Sigmoid colon (tissue), 4 donors: ENCODE measurements at regions not wholly inside any gene's neighbourhood (a gene's known extent, or its start where the extent isn't known, plus 50 kb on each side); places are given as distances from the start of the nearest gene placed in this dataset.

ENCODE experiments used
- CTCF ChIP-seq, 4 experiments: fragments of 450-650 bp in 3 of 4; fragments of 200-600 bp in 1 of 4; IDR thresholded peaks; one replicate each; pipeline ENCODE4 v1.5.1; 2016 to 2019; ENCODE audit warnings: antibody characterized with exemption in 4 of 4, mild to moderate bottlenecking in 3 of 4, moderate library complexity in 2 of 4
- EP300 ChIP-seq, 4 donors: sonication (generic); formaldehyde crosslinking; IDR thresholded peaks; one replicate each; pipeline ENCODE4 v1.6.1; 2017; ENCODE audit warnings: antibody characterized with exemption in 4 of 4
- POLR2A ChIP-seq, 2 donors: fragments of 450-650 bp; IDR thresholded peaks; one replicate each; pipeline ENCODE4 v1.6.1; 2016; ENCODE audit warnings: antibody characterized with exemption in 2 of 2, mild to moderate bottlenecking in 2 of 2, moderate library complexity in 2 of 2

- TF ChIP-seq CTCF (IDR thresholded peaks at IDR 0.05), result no peak
- TF ChIP-seq POLR2A (IDR thresholded peaks at IDR 0.05), result no peak
- no peak for TF ChIP-seq EP300 (IDR thresholded peaks at IDR 0.05)
These were observed 491.1 kb downstream of the CCDC171 start for GRCh38 chr9:16043756-16044578.
